HT1080 (cell line): ENCODE measurements at regions not wholly inside any gene's neighbourhood (a gene's known extent, or its start where the extent isn't known, plus 50 kb on each side); places are given as distances from the start of the nearest gene placed in this dataset.
"Not testable (repeated sequence)": the region's sequence is repeated elsewhere in the genome, so short reads cannot be mapped to it uniquely, and the experiment has no call there.

Experiments used
- DNase-seq: peaks from one replicate; pipeline ENCODE4 v3.0.0-alpha.2; 2015; ENCODE audit warnings: low read depth

DNA sequence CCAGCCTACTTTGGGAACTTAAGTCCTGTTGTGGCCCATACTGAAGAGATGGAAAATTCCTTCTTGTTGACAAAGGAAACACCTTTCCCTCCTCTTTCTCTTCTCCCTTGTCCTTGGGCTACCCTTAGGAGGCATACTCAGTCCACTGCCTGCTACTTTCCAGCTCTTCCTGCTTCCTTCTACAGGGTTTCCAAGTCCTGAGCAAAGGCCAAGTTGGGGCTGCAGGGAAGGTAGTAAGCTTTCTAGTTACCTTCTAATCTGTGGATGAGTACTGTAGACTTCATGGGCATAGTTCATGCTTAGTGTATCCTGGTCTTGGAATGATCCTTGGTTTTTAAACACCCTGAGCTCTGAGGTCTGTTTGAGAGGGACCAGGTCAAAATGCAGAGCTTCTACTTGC, 299.2 kb upstream of the MAF start:
- no peak for DNase-seq

DNA sequence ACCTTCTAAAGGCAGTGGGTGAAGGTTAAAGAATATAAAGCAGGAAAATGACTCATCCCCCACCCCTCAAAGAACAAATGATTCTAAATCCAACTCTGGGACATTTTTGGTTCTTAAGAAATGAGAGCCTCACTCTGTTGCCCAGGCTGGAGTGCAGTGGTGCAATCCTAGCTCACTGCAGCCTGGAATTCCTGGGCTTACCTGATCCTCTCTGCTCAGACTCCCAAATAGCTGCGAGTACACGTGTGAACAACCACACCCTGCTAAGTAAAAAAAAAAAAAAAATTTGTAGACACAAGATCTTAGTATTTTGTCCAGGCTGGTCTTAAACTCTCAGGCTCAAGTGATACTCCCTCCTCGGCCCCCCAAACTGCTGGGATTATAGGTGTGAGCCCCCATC, 298.8 kb upstream of the MAF start:
- peak; percentile 10 for DNase-seq

- DNase-seq = no peak
Measured at GRCh38 chr16:79898703-79899102, 298.2 kb upstream of the MAF start.

- DNase-seq = no peak
Measured at GRCh38 chr16:79897453-79898146, 297.1 kb upstream of the MAF start.

DNA sequence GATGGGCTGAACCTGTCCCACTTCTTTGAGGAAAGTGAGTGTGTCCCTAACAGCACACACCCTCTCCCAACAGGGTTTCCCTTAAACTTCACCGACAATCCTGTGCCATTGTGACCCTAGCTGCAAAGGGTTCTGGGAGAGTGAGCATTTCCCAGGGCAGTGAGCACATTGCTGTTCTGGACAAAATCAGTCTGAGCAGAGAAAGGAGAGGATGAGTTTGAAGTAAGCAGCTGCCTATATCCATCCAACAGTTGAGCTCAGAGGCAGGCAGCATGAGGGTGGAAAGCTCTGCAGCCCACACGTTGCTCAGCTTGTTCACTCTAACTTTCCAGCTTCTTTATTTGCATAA, 296.5 kb upstream of the MAF start:
- no peak for DNase-seq

DNA sequence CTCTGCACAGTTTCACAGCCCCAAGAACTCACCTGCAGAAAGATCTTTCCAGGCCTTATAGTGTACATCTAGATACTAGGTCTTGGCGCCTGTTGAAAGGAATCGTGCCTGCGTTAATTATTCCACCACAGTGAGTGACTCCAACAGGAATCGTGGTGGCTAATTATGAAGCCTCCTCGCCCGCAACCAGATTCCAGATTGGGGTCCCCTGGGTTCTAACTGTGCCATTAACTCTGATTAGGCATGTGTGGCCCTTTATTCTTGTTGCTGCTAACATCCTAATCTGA, 295.3 kb upstream of the MAF start:
- DNase-seq = no peak

DNA sequence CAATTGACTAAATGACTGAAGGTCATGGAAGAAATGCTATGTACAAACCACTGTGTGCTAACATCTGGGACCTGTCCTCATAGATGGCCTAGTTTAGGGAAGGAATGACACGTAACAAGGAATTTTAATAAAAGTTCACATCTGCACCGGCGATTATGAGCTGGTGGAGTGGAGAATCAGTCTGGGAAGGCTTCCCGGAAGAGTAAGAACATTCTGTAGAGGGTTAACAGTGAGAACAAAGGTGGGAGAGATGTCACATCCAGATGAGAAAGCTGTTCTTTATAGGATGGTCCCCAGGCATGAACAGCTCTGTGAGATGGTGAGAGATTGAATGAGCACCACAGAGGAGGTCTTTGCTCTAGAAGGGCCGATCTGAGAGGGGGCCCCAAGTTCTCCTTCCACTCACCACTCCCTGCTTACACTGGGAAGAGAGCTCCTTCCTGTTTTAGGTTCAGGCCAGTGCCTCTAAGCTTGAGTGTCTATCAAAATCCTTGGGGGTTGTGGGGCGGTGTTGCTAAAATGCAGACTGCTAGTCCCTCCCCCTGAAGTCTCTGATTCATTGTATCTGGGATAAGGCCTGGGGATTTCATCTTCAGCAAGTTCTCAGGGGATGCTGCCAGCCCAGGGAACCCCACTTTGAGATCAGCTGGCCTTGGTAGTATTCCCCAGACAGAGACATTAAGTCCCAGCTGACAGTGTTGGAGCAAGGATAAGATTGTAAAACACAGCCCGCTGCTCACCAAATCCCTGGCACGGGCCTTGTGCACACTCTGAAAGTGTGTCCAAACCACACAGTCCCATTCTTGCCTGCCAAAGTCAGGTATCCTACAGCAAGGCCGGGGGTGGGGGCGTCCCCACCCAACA, 294.7 kb upstream of the MAF start:
- DNase-seq = no peak

DNA sequence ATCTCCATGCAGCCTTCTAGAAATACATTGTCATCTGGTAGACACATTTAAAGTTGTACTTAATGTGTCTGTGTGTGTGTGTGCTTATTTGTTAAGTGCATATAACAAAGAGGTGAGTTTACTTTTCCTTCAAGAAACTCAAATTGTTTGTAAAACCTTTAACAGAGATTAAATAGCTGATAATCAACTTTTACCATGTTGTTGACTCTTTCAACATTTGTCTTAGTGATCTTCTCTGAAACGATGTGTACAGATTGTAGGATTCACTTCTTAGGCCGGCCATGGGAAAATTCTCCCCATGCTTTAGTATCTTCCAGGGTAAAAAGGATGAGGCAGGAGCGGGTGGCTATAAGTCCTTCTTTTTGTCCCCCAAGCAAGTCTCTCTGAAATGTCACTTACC, 292.9 kb upstream of the MAF start:
- no peak for DNase-seq

GRCh38 chr16:79892278-79892677, 291.7 kb upstream of the MAF start:
- no peak for DNase-seq

DNA sequence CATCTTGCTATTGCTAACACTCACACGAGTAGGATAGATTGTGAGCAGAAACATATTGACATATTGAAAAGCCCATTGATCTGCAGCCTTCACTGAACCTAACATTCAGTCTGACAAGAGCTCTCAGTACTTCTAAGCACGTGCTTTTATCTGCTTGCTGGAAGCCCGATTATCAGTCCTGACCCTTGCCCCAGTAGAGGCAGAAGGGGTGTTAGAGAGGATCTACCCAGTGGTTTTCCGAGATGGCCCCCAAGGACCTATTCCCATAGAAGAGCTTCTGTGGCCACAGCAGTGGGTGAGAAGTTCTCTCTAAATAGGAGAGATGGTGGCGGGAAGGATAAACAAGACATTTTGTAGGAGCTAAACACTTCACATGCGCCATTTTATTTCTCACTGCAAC, 290.9 kb upstream of the MAF start:
- DNase-seq = no peak

DNA sequence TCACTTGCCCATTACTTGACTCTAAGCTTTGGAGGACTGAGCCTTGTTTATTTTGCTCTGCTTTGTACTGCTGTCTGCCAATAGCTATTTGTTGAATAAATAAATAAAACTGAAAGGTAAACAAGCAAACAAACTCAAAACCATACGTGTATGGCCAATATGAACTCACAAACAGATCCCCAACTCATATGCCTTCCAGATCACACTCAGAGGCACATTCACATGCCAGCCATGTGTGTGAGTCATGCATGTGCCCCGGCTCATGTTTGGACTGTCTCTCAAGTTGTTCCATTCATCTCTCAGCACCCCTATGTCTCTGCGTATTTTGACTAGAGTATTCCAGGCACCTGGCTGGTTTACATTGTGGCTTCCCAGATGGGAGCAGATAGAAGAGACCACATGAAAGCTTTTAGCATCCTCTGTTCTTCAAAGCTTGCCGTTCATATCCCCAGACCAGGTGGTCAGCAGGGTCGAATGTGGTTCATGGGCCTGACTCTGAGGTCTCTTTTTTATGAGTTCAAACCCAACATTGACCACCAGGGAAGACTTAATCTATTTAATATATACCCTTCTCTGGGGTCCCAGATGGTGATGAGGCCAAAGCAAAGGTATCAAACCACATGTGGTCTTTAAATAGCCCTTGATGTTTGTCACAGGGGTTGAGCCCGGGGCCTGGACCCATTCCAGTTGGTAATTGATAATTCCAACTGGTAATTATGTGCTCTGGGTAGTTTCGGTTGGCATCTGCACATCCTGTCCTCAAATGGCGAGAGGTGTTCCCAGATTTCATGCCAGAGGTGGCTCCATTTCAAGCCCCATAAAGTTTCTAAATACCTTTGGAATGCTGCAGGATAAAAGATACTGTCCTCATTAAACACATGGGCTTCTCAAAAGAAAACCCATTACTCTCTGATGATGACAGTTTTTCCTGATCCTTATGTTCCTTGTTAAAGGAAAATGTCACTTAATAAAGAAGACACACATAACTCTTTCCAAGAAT, 287.3 kb upstream of the MAF start:
- DNase-seq = no peak

DNA sequence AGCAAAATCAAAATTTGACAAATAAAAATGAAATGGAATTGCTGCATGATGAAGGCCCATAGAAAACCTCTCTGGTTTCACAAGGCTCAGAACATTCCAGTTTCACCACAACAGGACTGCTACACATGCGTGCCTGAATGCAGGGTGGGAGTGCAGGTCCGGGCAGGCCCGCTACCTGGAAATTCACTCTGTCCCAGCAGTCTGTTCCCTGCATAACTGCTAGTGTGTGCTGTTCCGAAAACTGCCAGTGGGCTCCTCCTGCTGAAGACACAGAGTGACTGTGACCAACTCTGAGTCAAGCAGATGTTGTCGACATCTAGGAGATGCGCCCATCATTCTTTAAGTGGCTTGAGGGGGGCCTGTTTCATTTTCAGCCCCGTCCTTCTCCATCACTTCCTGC, 284.8 kb upstream of the MAF start:
- no peak for DNase-seq

- no peak for DNase-seq
Measured at GRCh38 chr16:79883494-79883893, 283.0 kb upstream of the MAF start.

DNA sequence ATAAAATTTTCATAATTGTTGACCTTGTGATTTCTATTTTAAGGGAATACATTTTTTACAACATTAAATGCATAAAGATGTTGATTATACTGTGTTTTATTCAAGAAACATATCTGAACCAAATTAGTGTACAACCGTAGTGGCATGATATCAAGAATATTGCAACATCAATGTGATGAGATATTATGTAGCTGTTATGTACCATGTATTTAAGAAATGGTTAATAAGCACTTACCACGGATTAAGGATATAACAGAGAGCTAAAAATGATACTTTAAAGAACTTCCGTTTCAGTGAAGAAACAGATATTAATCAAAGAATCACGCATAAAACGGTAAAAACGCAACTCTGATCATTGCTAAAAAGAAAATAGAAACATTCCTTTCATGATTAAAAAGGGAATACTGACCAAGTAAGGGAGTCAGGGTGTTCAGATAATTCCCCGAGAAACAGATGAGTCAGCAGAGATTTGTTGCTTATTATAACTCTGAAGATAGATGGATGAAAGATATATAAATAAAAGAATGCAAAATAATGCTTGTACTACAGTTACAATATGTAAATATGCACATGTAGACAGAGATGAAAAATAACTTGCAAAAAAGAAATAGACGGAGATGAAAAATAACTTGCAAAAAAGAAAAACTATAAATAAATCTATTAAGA, 281.9 kb upstream of the MAF start:
- DNase-seq = no peak

DNA sequence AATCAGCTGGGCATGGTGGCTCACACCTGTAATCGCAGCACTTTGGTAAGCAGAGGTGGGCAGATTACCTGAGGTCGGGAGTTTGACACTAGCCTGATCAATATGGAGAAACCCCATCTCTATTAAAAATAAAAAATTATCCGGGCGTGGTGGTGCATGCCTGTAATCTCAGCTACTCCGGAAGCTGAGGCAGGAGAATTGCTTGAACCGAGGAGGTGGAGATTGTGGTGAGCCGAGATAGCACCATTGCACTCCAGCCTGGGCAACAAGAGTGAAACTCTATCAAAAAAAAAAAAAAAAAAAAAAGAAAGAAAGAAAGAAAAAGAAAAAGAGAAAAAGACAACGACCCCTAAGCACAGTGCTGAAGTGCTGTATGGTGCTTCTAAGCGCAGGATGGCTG, 280.6 kb upstream of the MAF start:
- DNase-seq = not testable (repeated sequence)

- no peak for DNase-seq
Measured at GRCh38 chr16:79876332-79876730, 275.8 kb upstream of the MAF start.

- peak; percentile 48 for DNase-seq
Measured at GRCh38 chr16:79874391-79874790, 273.9 kb upstream of the MAF start.

DNA sequence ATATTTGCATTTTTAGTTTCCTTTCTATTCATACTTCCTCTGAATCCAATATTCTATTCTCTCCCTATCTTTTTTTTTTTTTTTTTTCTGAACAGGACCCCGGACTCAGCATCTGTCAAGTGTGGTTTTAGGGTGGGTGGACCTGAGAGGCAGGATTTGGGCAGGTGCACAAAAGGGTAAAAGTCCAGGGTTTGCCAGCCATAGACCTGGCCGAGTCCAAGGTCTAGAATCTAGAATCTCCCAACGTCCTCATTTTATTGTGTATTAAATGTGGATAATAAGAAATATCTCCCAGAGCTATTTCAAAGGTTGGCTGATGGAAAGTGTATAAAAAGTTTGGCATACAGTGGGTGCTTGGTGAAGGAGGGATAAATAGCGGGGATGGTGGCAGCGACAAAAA, 273.3 kb upstream of the MAF start:
- DNase-seq = no peak

DNA sequence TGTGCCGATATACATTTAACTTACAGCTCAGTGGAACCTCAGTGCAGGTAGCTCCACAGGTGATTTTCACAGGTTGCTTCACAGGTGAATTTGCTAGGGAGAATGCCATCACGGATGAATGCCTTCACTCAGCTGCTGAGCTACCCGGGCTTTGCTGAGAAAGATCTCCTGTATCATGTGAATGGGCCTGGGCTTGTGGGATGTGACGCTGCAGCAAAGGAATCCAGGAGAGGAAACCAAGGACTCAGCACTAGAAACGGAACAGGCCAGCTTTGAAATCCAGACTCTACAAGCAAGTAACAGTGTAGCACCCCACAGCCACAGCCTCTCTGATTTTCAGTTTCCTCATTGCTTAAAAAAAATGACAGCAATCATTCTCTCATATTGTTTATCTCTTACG, 271.4 kb upstream of the MAF start:
- peak; percentile 58 for DNase-seq

GRCh38 chr16:79870016-79870886, 269.7 kb upstream of the MAF start:
- no peak for DNase-seq
